HK-2 (cell line): ENCODE measurements at regions not wholly inside any gene's neighbourhood (a gene's known extent, or its start where the extent isn't known, plus 50 kb on each side); places are given as distances from the start of the nearest gene placed in this dataset.

ENCODE experiments used
- DNase-seq: peaks from one replicate; pipeline ENCODE4 v3.0.0-alpha.2; 2018; ENCODE audit not compliant: unreplicated experiment

DNA sequence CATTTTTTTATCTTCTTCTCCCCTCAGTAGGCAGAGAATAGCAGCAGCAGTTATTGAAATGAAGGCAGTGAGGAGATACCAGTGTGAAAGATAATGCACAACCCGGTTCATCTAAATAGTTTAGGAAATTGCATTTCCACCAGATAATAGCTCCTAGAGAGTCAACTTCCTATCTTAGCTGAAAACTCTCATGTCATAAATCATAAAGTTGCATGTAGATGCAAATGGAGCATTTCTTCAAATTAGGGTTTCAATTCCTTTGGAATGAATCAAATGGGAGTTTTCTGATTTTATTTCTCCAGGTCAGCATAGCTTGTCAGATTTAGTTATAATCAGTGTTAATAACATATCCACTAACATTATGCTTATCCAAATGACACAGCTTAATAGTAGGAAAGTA, 335.3 kb downstream of the CNTNAP4 start:
- no peak for DNase-seq

- DNase-seq: no peak
These were observed 337.1 kb downstream of the CNTNAP4 start for GRCh38 chr16:76614269-76614668.

DNA sequence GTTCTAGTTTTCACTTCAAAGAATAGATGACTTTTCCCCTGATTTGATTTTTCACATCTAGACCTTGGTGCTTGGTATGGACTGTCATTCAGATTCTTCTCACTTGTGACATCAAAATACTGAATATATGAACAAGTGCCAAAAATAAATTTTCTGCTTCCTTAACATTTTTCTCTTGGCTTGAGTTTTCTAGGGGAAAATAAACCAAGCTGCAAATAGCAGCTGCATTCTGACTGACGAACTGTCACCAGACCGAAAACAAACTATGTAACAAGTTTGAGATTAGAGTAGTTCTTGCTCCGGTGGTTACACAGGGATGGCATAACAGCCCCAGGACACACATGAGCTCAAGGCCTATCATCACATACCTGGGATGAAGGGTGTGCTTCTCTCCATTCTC, 345.7 kb downstream of the CNTNAP4 start:
- no peak for DNase-seq

DNA sequence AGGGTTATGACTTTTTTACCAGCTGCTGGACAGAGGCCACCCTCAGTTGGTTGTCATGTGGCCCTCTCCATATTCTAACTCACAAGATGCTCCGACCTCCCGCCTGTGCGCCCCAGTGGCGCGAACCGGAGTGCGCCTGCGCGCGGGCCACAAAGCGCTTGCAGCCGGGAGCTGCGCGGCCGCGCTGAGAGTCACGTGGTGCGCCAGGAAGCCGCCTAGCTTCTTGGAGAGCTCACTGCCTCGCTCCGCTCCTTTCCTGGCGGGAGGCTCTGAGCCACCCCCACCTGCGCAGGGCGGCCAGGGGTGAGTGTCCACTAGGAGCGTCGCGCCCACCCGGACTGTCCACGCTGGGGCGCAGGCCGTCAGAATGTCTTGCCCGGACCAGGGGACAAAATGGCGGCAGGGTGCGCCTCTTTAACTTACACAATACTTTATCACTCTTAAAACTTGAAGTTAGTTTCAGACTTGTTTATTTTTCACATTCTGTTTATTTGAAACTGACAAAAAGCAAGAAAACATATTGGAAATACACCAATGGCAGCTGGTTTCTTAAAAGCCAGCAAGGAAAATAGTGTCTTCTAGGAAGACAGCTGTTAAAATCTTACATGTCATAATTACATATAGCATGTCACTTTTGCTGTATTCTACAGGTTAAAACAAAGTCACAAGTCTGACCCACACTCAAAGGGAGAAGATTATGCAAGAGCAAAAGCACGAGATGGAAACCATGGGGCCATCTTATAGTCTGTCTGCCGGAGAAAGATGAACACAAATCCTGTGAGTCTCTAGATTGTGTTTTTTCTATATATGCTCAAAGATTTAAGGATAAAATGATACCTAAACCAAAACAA, 357.9 kb downstream of the CNTNAP4 start:
- DNase-seq: no peak

DNA sequence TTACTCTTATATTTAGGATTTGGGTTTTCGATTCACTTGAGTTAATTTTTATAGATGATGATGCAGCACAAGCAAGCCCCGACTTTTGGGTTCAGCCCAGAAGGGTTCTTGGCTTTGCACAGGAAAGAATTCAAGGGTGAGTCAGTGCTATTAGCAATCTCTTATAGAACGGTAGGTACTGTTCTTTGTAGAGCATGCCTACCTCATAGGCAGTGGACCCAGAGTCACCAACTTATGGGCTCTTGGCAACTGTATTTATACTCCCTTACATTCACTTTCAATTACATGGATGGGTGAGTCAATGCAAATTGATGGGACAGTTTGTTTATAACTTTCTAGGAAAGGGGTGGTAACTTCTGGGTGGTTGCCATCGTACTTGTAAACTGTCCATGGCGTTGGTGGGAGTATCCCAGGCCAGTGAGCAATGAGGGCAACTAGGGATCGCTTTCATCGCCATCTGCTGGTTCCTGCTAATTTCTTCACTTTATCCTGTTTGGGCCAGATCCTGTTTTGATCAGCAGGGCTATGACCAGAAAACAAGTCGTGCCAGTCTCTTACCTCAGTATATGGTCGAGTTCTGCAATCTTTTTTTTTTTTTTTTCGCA, 362.6 kb downstream of the CNTNAP4 start:
- DNase-seq: peak; percentile 26

- DNase-seq: no peak
These were observed 373.4 kb downstream of the CNTNAP4 start for GRCh38 chr16:76650582-76650981.

GRCh38 chr16:76653390-76654026, 376.3 kb downstream of the CNTNAP4 start:
- no peak for DNase-seq

GRCh38 chr16:76654088-76654820, 377.1 kb downstream of the CNTNAP4 start:
- DNase-seq: no peak

DNA sequence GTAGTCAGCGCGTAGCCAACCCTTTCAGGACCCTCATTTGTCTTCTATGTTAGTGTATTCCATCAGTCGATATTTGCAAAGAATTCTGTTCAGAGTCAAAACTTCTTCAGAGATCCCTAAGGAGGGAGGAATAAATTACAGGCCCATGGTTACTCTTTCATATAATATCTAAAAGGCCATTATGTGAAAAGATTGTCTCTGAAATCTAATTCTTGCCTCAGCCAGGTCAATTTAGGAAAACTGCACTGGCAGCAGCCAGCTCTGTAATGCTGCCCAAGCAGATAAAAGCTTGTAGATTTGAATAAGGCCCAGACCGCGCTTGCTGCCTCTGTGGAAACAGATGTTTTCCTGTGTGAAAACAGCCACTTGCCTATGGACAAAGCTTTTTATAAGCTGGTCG, 379.8 kb downstream of the CNTNAP4 start:
- DNase-seq: no peak

GRCh38 chr16:76661691-76662235, 384.6 kb downstream of the CNTNAP4 start:
- DNase-seq: no peak

GRCh38 chr16:76665571-76666275, 388.5 kb downstream of the CNTNAP4 start:
- DNase-seq: no peak

DNA sequence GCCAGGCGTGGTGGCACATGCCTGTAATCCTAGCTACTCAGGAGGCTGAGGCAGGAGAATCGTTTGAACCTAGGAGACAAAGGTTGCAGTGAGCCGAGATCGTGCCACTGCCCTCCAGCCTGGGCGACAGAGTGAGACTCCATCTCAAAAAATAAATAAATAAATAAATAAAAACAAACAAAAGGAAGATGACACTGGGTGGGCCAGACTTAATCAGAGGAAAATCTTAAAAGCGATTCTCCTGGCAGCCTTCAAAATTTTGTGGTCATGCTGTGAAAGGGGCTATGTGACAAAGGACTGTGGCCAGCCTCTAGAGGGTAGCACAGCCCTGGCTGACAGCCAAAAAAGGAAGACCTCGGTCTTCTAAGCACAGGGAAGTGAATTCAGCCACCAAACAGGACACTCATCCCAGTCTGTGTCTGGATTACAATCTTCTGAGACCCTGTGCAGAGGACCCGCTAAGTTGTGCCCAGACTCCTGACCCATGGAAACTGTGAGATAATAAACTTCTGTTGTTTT, 391.1 kb downstream of the CNTNAP4 start:
- DNase-seq: no peak

DNA sequence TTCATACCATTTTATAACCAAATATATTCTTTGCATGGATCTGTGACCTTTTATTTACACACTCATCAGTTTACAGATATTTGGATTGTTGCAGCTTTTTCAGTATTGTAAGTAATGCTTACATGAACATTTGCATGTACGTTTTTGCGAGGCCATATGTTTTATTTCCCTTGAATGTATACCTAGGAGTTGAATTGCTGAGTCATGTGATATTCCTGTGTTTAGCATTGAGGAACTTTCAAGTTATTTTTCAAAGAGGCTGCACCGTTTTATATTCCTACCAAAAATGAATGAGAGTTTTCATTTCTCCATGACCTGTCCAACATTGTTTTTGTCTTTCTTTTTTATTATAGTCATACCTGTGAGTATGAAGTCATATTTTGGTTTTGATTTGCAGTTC, 392.1 kb downstream of the CNTNAP4 start:
- no peak for DNase-seq

- no peak for DNase-seq
These were observed 393.1 kb downstream of the CNTNAP4 start for GRCh38 chr16:76670125-76670857.

DNA sequence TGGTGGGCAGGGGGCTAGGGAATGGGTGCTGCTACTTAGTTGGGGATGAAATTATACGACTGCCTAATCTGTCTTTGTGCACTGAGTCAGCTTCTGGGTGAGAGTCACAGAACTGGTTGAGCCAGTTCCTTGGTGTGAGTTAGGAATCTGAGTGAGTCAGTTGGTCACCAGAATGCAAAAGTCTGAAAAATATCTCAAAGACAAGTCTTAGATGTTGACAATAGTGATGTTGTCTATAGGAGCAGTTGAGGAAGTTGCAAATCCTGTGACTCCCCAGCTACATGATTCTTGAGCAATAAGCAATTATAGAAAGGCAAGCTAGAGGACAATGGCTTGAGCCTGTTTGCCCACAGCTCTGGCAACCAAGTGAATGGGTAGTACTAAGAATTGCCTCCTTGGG, 399.2 kb downstream of the CNTNAP4 start:
- DNase-seq: no peak

DNA sequence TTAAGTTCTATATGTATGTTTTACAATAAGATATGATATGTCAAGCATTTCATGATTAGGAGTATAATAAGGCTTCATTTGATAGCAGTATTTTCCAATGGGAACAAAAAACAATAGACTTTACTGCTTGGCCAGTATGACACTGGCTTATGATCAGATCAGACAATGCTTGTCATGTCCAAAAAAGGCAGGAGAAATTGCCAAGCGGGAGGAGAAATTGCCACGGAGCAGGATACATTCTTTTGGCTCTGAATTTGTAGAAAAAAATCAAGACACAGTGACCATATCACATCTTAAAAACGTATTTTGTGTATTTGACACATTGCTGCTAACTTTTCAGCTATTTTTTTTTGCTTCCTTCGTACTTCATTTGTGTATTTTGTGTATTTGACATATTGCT, 404.1 kb downstream of the CNTNAP4 start:
- no peak for DNase-seq

DNA sequence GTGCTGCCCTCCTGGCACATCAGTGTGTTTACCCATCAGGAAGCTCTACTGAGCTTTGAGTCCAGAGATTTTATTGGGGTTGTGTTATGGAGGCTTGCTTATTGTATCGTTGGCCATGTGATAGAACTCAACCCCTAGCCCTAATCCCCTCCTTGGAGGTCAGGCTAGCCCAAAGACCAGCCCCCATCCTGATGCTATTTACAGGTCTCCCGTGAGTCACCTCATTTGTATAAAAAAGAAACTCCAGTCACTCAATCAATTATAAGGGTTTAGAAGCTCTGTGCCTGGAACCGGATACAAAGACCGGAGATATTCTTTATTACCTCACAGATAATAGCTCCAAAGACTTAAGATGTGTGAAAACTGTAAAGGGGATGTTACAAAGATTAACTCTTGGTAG, 405.9 kb downstream of the CNTNAP4 start:
- DNase-seq: no peak

- no peak for DNase-seq
These were observed 419.7 kb downstream of the CNTNAP4 start for GRCh38 chr16:76696876-76697275.

GRCh38 chr16:76705892-76706291, 428.7 kb downstream of the CNTNAP4 start:
- no peak for DNase-seq

DNA sequence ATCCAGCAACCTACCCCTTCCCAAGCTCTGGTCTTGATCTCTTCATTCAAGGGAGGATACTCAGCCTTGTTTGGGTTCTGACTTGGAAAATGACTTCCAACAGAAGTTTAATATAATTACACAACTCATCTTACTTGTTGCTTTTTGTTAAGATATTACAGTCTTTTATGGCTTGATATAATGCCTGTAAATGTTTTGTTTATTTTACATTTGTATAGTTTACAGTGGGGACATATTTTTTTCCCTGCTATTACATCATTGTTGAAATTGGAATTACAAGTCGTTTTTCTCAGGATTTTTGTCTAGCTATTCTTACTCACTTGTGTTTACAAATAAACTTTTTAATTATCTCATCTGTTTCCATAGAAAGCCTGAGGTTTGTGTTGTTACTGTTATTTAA, 436.0 kb downstream of the CNTNAP4 start:
- DNase-seq: no peak
